Tibial artery (tissue), 4 donors: ENCODE measurements at regions not wholly inside any gene's neighbourhood (a gene's known extent, or its start where the extent isn't known, plus 50 kb on each side); places are given as distances from the start of the nearest gene placed in this dataset.

ENCODE experiments used
- DNase-seq, 2 donors: peaks; one replicate each; pipeline ENCODE4 v3.0.0-alpha.2; 2019
- H3K27ac ChIP-seq, 2 donors: fragments of 200-600 bp; sonication (generic) in 1 of 2; 1 replicate in 1 of 2; 2 replicates in 1 of 2; pipeline ENCODE4 v1.5.1; 2018 to 2019; ENCODE audit warnings: mild to moderate bottlenecking in 1 of 2
- H3K27me3 ChIP-seq, 2 donors: fragments of 200-600 bp; sonication (generic) in 1 of 2; one replicate each; pipeline versions ENCODE4 v1.5.1 to v1.6.0; 2016 to 2019
- H3K36me3 ChIP-seq, 3 donors: fragments of 200-600 bp; sonication (generic) in 2 of 3; one replicate each; pipeline ENCODE4 v1.5.1; 2016 to 2019; ENCODE audit warnings: mild to moderate bottlenecking in 2 of 3
- H3K4me1 ChIP-seq, 4 donors: fragments of 200-600 bp; sonication (generic) in 2 of 4; 1 replicate in 3 of 4; 2 replicates in 1 of 4; pipeline ENCODE4 v1.5.1; 2016 to 2019
- H3K4me3 ChIP-seq, 2 donors: fragments of 200-600 bp; sonication (generic) in 1 of 2; 1 replicate in 1 of 2; 2 replicates in 1 of 2; pipeline ENCODE4 v1.5.1; 2018 to 2019; ENCODE audit warnings: mild to moderate bottlenecking in 2 of 2
- H3K9me3 ChIP-seq, 3 donors: fragments of 200-600 bp; sonication (generic) in 1 of 3; one replicate each; pipeline ENCODE4 v1.5.1; 2016 to 2019
- CTCF ChIP-seq, 2 experiments: fragments of 200-600 bp in 1 of 2; fragments of 450-650 bp in 1 of 2; IDR thresholded peaks; one replicate each; pipeline ENCODE4 v1.5.1; 2017 to 2019; ENCODE audit warnings: antibody characterized with exemption in 2 of 2, mild to moderate bottlenecking in 1 of 2, moderate library complexity in 1 of 2
- intact Hi-C: fragments of 100-400 bp; cut with DNase I; formaldehyde crosslinking; loops from one replicate; pipeline ENCODE4 v1.15.0; 2023; ENCODE audit warnings: low total_unique reads

- Histone ChIP-seq H3K27ac (no peak overlapping the region), H3K4me1 (peaks cover 0 to 19% (median 4%) of the 10 kb centered on the region in 4 donors), H3K4me3 (no peak overlapping the region), H3K27me3 (no peaks in the 10 kb centered on the region), H3K36me3 (no peaks in the 10 kb centered on the region), H3K9me3 (no peaks in the 10 kb centered on the region)
- intact Hi-C loops, result no loop called here
- DNase-seq, result no peak
- no peak for TF ChIP-seq CTCF (IDR thresholded peaks at IDR 0.05)
Observed at GRCh38 chr4:185862340-185862739, 50.3 kb upstream of the SORBS2 start.

- intact Hi-C loops, result no loop called here
- no peaks in the 10 kb centered on the region for H3K36me3 ChIP-seq
- no peaks in the 10 kb centered on the region for H3K9me3 ChIP-seq
- H3K27ac ChIP-seq, result no peak overlapping the region
- DNase-seq, result no peak
- TF ChIP-seq CTCF (IDR thresholded peaks at IDR 0.05), result no peak
- H3K27me3 ChIP-seq, result no peaks in the 10 kb centered on the region
- no peak overlapping the region for H3K4me3 ChIP-seq
- H3K4me1 ChIP-seq, result peaks cover 0 to 34% (median 6%) of the 10 kb centered on the region in 4 donors
Observed at GRCh38 chr4:185863946-185864345, 52.0 kb upstream of the SORBS2 start.

GRCh38 chr4:185865901-185866328, 53.9 kb upstream of the SORBS2 start:
- no peaks in the 10 kb centered on the region for H3K9me3 ChIP-seq
- no peaks in the 10 kb centered on the region for H3K27me3 ChIP-seq
- intact Hi-C loops, result no loop called here
- TF ChIP-seq CTCF (IDR thresholded peaks at IDR 0.05), result no peak
- H3K27ac ChIP-seq, result peak overlapping the region; percentile 40 to 57
- no peaks in the 10 kb centered on the region for H3K36me3 ChIP-seq
- DNase-seq, result no peak
- no peak overlapping the region for H3K4me3 ChIP-seq
- H3K4me1 ChIP-seq, result peaks cover 0 to 40% (median 10%) of the 10 kb centered on the region in 4 donors

- intact Hi-C loops, result no loop called here
- H3K27ac ChIP-seq, result peak overlapping the region; percentile 25 to 42
Observed at GRCh38 chr4:185867770-185868169, 55.8 kb upstream of the SORBS2 start.

GRCh38 chr4:185868983-185869382, 57.0 kb upstream of the SORBS2 start:
- H3K4me1 ChIP-seq, result peaks cover 0 to 40% (median 10%) of the 10 kb centered on the region in 4 donors
- no peak for TF ChIP-seq CTCF (IDR thresholded peaks at IDR 0.05)
- peak overlapping the region; percentile 13 to 56 for H3K27ac ChIP-seq
- intact Hi-C loops, result no loop called here
- no peak for DNase-seq
- H3K27me3 ChIP-seq, result no peaks in the 10 kb centered on the region
- no peaks in the 10 kb centered on the region for H3K36me3 ChIP-seq
- no peak overlapping the region for H3K4me3 ChIP-seq
- no peaks in the 10 kb centered on the region for H3K9me3 ChIP-seq

More at GRCh38 chr4:185867770-185868169, 55.8 kb upstream of the SORBS2 start:
- Histone ChIP-seq H3K9me3 (no peaks in the 10 kb centered on the region), H3K4me3 (no peak overlapping the region), H3K36me3 (no peaks in the 10 kb centered on the region), H3K27me3 (no peaks in the 10 kb centered on the region), H3K4me1 (peaks cover 0 to 40% (median 10%) of the 10 kb centered on the region in 4 donors)
- no peak for DNase-seq
- TF ChIP-seq CTCF (IDR thresholded peaks at IDR 0.05), result no peak

- Histone ChIP-seq H3K36me3 (no peaks in the 10 kb centered on the region), H3K9me3 (no peaks in the 10 kb centered on the region), H3K27me3 (no peaks in the 10 kb centered on the region), H3K27ac (peak overlapping the region; percentile 8 to 56), H3K4me1 (peaks cover 0 to 40% (median 11%) of the 10 kb centered on the region in 4 donors), H3K4me3 (no peak overlapping the region)
- no peak for DNase-seq
- intact Hi-C loops, result no loop called here
- no peak for TF ChIP-seq CTCF (IDR thresholded peaks at IDR 0.05)
Observed at GRCh38 chr4:185869427-185869826, 57.4 kb upstream of the SORBS2 start.
